Natural killer cell treated with Interleukin-12 subunit alpha and Interleukin-12 subunit beta and Interleukin-15 and Interleukin-18, amount 100 ng/mL, for 72 hours (primary cell): ENCODE measurements at regions not wholly inside any gene's neighbourhood (a gene's known extent, or its start where the extent isn't known, plus 50 kb on each side); places are given as distances from the start of the nearest gene placed in this dataset.

ENCODE experiments used
- ATAC-seq, 2 donors: fragments of 150-1000 bp; cut with Tn5 transposase in 1 of 2; sonication (Bioruptor Pico), chemical (Tn5 transposase) in 1 of 2; 2 replicates each; pipeline ENCODE4 v1.10.0; 2021
- DNase-seq: peaks from one replicate; pipeline ENCODE4 v3.0.0; 2022; ENCODE audit warnings: low spot score
- H3K27ac Mint-ChIP-seq, 2 donors: 1 replicate in 1 of 2; 2 replicates in 1 of 2; pipeline ENCODE4 v1.8.0; 2022; ENCODE audit warnings: mixed read lengths in 2 of 2, mild to moderate bottlenecking in 1 of 2, moderate library complexity in 1 of 2
- H3K27me3 Mint-ChIP-seq, 2 donors: 1 replicate in 1 of 2; 2 replicates in 1 of 2; pipeline ENCODE4 v1.8.0; 2022; ENCODE audit warnings: mixed read lengths in 2 of 2
- H3K36me3 Mint-ChIP-seq: one replicate; pipeline ENCODE4 v1.8.0; 2022; ENCODE audit warnings: mixed read lengths
- H3K4me1 Mint-ChIP-seq, 2 donors: 1 replicate in 1 of 2; 2 replicates in 1 of 2; pipeline ENCODE4 v1.8.0; 2022; ENCODE audit warnings: low read depth in 2 of 2, mixed read lengths in 2 of 2, mild to moderate bottlenecking in 1 of 2
- H3K4me3 Mint-ChIP-seq: one replicate; pipeline ENCODE4 v1.8.0; 2022; ENCODE audit warnings: mixed read lengths
- H3K9me3 Mint-ChIP-seq: 2 replicates; pipeline ENCODE4 v1.8.0; 2022; ENCODE audit warnings: mixed read lengths

GRCh38 chr2:37586663-37587317 lies 84.7 kb downstream of the CDC42EP3 start:
- no peaks in the 10 kb centered on the region for H3K27me3 Mint-ChIP-seq
- ATAC-seq (no peak), DNase-seq (no peak)
- H3K36me3 Mint-ChIP-seq: no peaks in the 10 kb centered on the region
- H3K4me1 Mint-ChIP-seq: peaks cover 75 to 92% of the 10 kb centered on the region in 2 donors
- H3K4me3 Mint-ChIP-seq: peak overlapping the region; percentile 79
- H3K27ac Mint-ChIP-seq: peak overlapping the region; percentile 87 to 89
- no peaks in the 10 kb centered on the region for H3K9me3 Mint-ChIP-seq

- Mint-ChIP-seq H3K27ac (peak overlapping the region; percentile 87 to 89), H3K9me3 (no peaks in the 10 kb centered on the region)
These were observed 83.6 kb downstream of the CDC42EP3 start for GRCh38 chr2:37587817-37588216.

GRCh38 chr2:37588316-37588777 lies 83.1 kb downstream of the CDC42EP3 start:
- H3K27me3 Mint-ChIP-seq: no peaks in the 10 kb centered on the region
- H3K36me3 Mint-ChIP-seq: no peaks in the 10 kb centered on the region
- peak overlapping the region; percentile 79 for H3K4me3 Mint-ChIP-seq
- no peak for ATAC-seq
- H3K4me1 Mint-ChIP-seq: peaks cover 65 to 79% of the 10 kb centered on the region in 2 donors
- H3K27ac Mint-ChIP-seq: peak overlapping the region; percentile 87 to 89
- H3K9me3 Mint-ChIP-seq: no peaks in the 10 kb centered on the region
- no peak for DNase-seq

More at GRCh38 chr2:37587817-37588216, 83.6 kb downstream of the CDC42EP3 start:
- no peaks in the 10 kb centered on the region for H3K36me3 Mint-ChIP-seq
- peak; percentile 41 to 65 for ATAC-seq
- no peak for DNase-seq
- no peaks in the 10 kb centered on the region for H3K27me3 Mint-ChIP-seq
- H3K4me3 Mint-ChIP-seq: peak overlapping the region; percentile 79
- H3K4me1 Mint-ChIP-seq: peaks cover 70 to 84% of the 10 kb centered on the region in 2 donors

- H3K27me3 Mint-ChIP-seq: no peaks in the 10 kb centered on the region
- peaks cover 58 to 69% of the 10 kb centered on the region in 2 donors for H3K4me1 Mint-ChIP-seq
- DNase-seq (no peak), ATAC-seq (peak in 1 of 2 donors; percentile 58)
- no peaks in the 10 kb centered on the region for H3K36me3 Mint-ChIP-seq
- H3K4me3 Mint-ChIP-seq: peak overlapping the region; percentile 79
- peaks cover 4% of the 10 kb centered on the region for H3K9me3 Mint-ChIP-seq
- peak overlapping the region; percentile 87 to 89 for H3K27ac Mint-ChIP-seq
These were observed 82.1 kb downstream of the CDC42EP3 start for GRCh38 chr2:37589298-37589697.

- ATAC-seq: no peak
- Mint-ChIP-seq H3K4me3 (peak overlapping the region; percentile 79), H3K4me1 (peaks cover 53 to 61% of the 10 kb centered on the region in 2 donors), H3K9me3 (peaks cover 4% of the 10 kb centered on the region), H3K36me3 (no peaks in the 10 kb centered on the region), H3K27ac (peak overlapping the region in 1 of 2 donors; percentile 89), H3K27me3 (no peaks in the 10 kb centered on the region)
- no peak for DNase-seq
These were observed 81.3 kb downstream of the CDC42EP3 start for GRCh38 chr2:37590119-37590571.
